NCI-H1930 (cell line): ENCODE measurements at regions not wholly inside any gene's neighbourhood (a gene's known extent, or its start where the extent isn't known, plus 50 kb on each side); places are given as distances from the start of the nearest gene placed in this dataset.
"Not testable (repeated sequence)": the region's sequence is repeated elsewhere in the genome, so short reads cannot be mapped to it uniquely, and the experiment has no call there.

Source experiments
- DNase-seq, 2 experiments: peaks; one replicate each; lab custom pipeline; 2025; lab: John Stamatoyannopoulos, UW

DNA sequence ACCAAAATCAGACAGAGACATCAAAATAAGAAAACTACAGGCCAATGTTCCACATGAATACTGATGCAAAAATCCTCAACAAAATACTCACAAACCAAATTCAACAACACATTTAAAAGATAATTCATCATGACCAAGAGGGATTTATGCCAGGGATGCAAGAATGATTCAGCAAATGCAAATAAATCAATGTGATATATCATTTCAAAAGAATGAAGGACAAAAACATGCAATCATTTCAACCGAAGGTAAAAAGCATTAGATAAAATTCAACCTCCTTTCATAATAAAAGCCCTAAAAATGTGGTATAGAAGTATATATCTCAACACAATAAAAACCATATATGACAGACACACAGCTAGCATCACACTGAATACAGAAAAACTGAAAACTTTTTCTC, 81.5 kb upstream of the LYPLAL1 start:
- no peak for DNase-seq

GRCh38 chr1:219099307-219099706, 74.4 kb upstream of the LYPLAL1 start:
- no peak for DNase-seq

GRCh38 chr1:219100059-219100458, 73.6 kb upstream of the LYPLAL1 start:
- DNase-seq, result no peak

- DNase-seq, result not testable (repeated sequence)
These were observed 71.2 kb upstream of the LYPLAL1 start for GRCh38 chr1:219102466-219102865.

DNA sequence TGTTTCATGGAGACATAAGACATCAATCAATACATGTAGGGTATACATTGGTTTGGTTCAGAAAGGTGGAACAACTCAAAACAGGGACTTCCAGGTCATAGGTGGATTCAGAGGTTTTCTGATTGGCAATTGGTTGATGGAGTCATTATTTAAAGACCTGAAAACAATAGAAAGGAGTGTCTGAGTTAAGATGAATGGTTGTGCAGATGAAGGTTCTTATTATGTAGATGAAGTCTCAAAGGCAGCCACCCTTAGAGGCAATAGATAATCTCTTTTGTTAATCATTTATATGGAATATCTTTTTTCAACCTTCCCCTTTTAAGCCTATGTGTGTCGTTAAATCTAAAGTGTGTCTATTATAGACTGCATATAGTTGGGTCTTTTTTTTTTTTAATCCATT, 67.8 kb upstream of the LYPLAL1 start:
- no peak for DNase-seq

GRCh38 chr1:219109424-219110018, 64.2 kb upstream of the LYPLAL1 start:
- no peak for DNase-seq

DNA sequence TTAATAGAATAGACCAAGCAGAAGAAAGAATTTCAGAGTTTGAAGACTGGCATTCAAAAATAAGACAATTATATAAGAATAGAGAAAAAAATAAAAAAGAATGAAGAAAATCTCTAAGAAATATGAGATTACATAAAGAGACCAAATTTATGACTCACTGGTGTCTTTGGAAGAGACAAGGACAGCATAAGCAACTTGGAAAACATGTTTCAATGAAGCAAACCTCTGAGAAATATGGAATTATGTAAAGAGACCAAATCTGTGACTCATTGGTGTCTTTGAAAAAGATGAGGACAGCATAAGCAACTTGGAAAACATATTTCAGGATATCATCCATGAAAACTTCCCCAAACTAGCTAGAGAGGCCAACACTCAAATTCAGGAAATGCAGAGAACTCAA, 60.4 kb upstream of the LYPLAL1 start:
- DNase-seq, result no peak

GRCh38 chr1:219114014-219114413, 59.7 kb upstream of the LYPLAL1 start:
- no peak for DNase-seq

DNA sequence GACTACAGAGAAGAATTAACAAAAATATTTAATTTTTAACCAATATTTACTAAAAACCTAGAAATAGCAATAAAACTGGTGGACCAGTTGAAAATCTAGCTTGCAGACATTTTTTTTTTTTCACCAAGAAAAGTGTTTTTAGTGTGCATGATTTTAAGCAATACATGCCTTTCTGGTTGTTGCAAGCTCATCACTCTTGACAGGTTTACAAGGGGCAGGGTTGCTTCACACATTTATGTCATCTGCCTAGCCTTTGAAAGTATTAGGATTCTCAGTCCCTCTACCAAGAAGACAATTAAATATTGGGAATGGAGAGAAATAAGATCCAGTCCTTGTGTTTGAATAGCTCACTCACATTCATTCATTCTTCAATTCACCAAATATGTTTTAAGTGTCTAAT, 53.8 kb upstream of the LYPLAL1 start:
- no peak for DNase-seq

DNA sequence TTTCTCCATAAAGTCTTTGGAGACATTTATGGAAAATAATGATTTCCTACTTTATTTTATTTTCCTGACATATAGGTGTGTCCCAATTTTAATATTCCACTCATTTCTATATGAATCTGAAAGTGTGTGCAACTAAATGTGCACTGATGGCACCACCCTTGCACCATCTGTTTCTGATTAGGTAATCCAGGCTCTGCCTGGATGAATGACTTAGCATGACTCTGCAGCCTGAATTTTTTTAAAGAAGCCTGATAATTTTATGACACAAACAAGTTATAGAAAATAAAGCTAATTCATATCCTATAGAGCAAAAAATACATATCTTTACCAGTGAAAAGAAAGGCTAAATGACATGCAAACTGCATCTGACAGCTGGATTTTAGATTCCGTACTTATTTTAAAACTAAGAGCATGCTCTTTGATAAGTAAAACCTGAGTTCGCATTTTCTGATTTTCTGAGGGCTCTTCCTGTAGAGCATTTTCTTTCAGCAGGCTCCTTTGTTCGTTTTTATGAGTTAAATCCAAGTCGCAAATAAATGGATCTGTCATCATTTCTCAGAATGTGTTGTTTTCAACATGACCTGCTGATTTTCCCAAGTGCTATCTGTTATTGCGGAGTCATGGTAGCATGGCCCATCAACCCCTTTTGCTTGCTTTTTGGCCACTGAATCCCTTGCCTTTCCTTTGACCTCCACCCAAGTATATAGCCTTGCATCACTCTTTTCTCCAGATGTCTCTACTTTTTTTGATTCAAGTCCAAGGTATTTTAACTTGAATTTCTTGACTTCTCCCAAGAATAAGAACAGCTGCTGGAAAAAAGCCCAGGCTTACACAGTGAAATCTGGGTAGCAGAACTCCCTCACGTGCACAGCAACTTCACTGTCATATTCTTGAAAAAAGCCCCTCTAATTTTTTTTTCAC, 52.8 kb upstream of the LYPLAL1 start:
- no peak for DNase-seq

DNA sequence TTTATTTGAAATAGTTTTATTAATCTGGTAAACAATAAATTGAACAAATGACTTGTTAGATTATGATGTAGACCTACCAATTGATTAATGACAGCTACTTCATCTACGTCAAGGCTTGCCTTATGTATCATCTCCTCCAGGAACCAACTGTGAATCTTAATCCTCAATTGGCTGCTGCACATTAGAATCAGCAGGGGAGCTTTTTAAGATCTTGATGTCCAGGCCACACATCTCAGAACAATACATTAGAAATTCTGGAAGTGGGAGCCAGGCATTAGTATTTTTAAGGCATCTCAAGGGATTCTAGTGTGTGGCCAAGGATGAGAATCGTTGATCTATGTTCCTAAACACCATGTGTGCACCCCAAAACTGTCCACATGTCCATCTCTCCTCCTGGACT, 52.0 kb upstream of the LYPLAL1 start:
- DNase-seq, result no peak

GRCh38 chr1:219123036-219123435, 50.6 kb upstream of the LYPLAL1 start:
- no peak for DNase-seq
